ENCODE measurements at regions not wholly inside any gene's neighbourhood (a gene's known extent, or its start where the extent isn't known, plus 50 kb on each side); places are given as distances from the start of the nearest gene placed in this dataset.

DNA sequence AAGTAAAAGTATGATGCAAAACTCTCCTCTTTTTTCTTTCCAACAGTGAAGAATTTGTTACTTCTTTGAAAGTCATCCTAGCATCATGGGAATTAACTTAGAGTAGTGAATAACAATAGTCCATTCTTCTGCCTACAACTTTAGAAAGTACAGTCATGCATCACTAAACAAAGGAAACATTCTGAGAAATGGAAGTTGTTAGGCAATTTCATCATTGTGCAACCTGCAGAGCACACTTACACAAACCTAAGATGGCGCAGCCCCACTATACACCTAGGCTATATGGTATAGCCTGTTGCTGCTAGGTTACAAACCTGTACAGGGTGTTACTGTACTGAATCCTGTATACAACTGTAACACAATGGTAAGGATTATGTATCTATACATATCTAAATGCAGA lies 1209.3 kb upstream of the C9orf72 start:
- H3K9me3 ChIP-seq (replicated peaks; ENCODE audit: control insufficient read depth, insufficient read depth, low read length): no peaks in the 10 kb centered on the region
- POLR2A ChIA-PET: no interaction called here
- intact Hi-C loops (cut with micrococcal nuclease) (no loop called here), dilution Hi-C loops (cut with MboI; ENCODE audit: extremely low pct_ligation_motif_present, low sequenced_read_pairs) (no loop called here)
- BruUV-seq (replicated peaks): no TSS peak
- H3K9me1 ChIP-seq (replicated peaks; ENCODE audit: control insufficient read depth, extremely low read depth, insufficient read depth, low read length): no peaks in the 10 kb centered on the region
- FAIRE-seq: no peak
- DNase-seq (ENCODE audit: low read depth, low spot score): no peak
- H3K4me3 ChIP-seq (replicated peaks in 1 of 3; ENCODE audit: insufficient read depth in 1 of 3, low read depth in 1 of 3, low read length in 3 of 3): no peak overlapping the region
- H3K36me3 ChIP-seq (ENCODE audit: control insufficient read depth in 2 of 2, extremely low read depth in 1 of 2, insufficient read depth in 2 of 2, low read length in 2 of 2): no peaks in the 10 kb centered on the region
- CTCF ChIA-PET: no interaction called here
- H3K4me2 ChIP-seq (ENCODE audit: insufficient read depth, low read length): no peak overlapping the region
- no peak for TF ChIP-seq POLR2AphosphoS5 (IDR thresholded peaks at IDR 0.05; ENCODE audit: insufficient read depth, low read depth, low read length)
- TF ChIP-seq MAX (IDR thresholded peaks at IDR 0.05; ENCODE audit: insufficient read depth, insufficient read length): no peak
- TF ChIP-seq FOS (IDR thresholded peaks at IDR 0.05; ENCODE audit: borderline replicate concordance, insufficient read depth, low read length): no peak
- no peak for TF ChIP-seq POLR2A (IDR thresholded peaks at IDR 0.05; ENCODE audit: low read depth, low read length)
- TF ChIP-seq JUN (IDR thresholded peaks at IDR 0.05; ENCODE audit: borderline replicate concordance, insufficient read depth, insufficient read length, low read depth): no peak
- no peak for TF ChIP-seq EZH2 (IDR thresholded peaks at IDR 0.05; ENCODE audit: borderline replicate concordance, low read depth, low read length, severe bottlenecking)
- TF ChIP-seq, protein P1, sequence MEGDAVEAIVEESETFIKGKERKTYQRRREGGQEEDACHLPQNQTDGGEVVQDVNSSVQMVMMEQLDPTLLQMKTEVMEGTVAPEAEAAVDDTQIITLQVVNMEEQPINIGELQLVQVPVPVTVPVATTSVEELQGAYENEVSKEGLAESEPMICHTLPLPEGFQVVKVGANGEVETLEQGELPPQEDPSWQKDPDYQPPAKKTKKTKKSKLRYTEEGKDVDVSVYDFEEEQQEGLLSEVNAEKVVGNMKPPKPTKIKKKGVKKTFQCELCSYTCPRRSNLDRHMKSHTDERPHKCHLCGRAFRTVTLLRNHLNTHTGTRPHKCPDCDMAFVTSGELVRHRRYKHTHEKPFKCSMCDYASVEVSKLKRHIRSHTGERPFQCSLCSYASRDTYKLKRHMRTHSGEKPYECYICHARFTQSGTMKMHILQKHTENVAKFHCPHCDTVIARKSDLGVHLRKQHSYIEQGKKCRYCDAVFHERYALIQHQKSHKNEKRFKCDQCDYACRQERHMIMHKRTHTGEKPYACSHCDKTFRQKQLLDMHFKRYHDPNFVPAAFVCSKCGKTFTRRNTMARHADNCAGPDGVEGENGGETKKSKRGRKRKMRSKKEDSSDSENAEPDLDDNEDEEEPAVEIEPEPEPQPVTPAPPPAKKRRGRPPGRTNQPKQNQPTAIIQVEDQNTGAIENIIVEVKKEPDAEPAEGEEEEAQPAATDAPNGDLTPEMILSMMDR (IDR thresholded peaks at IDR 0.05; ENCODE audit: extremely low read depth in 1 of 2, insufficient read depth in 1 of 2, low read depth in 1 of 2, low read length in 2 of 2): no peak
- no peaks in the 10 kb centered on the region for H4K20me1 ChIP-seq (replicated peaks; ENCODE audit: control insufficient read depth, extremely low read depth, insufficient read depth, low read length)
- H3K27me3 ChIP-seq (ENCODE audit: control insufficient read depth in 2 of 2, insufficient read depth in 2 of 2, low read length in 2 of 2): no peaks in the 10 kb centered on the region
- H2AFZ ChIP-seq (ENCODE audit: low read depth, low read length): no peak overlapping the region
- no peak overlapping the region for H3K9ac ChIP-seq (replicated peaks; ENCODE audit: extremely low read depth, insufficient read depth, low read length)
- no peaks in the 10 kb centered on the region for H3K79me2 ChIP-seq (ENCODE audit: control insufficient read depth, insufficient read depth, low read length)
- H3K4me1 ChIP-seq (ENCODE audit: control insufficient read depth, extremely low read depth, insufficient read depth, low read length): no peaks in the 10 kb centered on the region
- H3K27ac ChIP-seq (ENCODE audit: insufficient read depth, low read depth, low read length): no peak overlapping the region
